ENCODE measurements at regions not wholly inside any gene's neighbourhood (a gene's known extent, or its start where the extent isn't known, plus 50 kb on each side); places are given as distances from the start of the nearest gene placed in this dataset.

DNA sequence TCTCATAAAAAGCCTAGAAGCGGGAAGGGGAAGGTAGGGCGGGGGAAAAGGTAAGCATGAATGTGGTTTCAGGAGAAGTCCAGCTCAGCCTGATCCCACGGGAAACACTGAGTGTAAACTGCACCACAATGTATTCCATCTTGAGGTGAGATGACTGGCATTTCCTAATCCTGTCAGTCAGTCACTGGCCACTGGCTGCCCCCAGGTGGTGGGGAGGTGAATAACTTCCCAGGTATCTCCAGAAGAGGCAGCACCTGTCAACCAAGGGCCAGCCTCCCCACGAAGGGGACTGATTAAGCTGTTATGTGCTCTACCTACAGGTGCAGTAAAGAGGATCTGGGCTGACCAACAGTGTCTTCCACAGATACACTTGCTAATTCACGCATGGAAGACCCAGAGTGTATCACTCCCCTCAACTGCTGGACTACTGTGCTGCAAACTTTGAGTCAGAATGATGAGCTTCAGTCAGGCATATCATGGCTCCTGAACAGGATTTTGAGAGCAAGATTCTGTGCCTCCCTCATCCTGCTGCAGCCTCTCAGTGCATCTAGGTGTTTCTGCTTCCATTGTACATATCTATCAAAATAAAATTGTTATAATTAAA lies 108.5 kb upstream of the CCL2 start:
- DNase-seq (ENCODE audit: low spot score), result peak; percentile 20

DNA sequence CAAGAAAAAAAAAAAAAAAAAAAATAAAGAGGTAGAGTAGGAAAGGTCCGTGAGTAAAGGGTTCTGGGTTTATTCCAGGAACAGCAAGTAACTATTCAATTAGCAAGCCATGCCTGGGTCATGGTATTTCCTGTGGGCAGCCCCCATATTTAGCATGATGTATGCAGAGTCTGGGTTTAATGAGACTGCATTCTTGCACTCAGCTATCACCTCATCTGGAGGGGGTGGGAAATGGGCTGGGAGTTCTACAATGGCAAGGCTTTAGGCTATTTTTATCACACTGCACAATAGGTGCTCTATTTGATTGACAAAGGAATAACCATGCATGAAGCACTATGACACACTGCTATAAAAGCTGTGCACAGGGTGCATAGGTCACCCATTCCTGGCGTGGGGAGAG lies 104.0 kb upstream of the CCL2 start:
- no peak for DNase-seq (ENCODE audit: low spot score)

DNA sequence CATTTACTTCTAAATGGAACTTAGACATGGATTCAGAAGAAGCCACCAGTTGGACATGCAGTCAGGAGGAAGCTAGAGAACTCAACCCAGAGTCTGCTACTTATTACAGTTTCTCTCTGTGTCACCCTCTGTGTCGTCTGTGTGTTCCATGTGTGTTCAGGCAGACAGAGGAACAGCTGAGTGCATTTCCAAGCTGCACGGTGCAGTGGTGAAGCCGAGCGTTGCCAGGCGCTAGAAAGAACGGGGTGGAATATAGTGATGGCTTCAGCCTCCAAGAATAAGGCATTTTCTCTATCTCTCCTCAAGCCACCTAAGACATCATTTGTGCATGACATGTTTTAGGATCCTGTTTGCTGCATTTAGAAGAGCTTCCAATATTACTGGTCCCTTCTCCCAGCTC lies 101.1 kb upstream of the CCL2 start:
- no peak for DNase-seq (ENCODE audit: low spot score)

GRCh38 chr17:34154961-34155730 lies 99.9 kb upstream of the CCL2 start:
- no peak for DNase-seq (ENCODE audit: low spot score)

DNA sequence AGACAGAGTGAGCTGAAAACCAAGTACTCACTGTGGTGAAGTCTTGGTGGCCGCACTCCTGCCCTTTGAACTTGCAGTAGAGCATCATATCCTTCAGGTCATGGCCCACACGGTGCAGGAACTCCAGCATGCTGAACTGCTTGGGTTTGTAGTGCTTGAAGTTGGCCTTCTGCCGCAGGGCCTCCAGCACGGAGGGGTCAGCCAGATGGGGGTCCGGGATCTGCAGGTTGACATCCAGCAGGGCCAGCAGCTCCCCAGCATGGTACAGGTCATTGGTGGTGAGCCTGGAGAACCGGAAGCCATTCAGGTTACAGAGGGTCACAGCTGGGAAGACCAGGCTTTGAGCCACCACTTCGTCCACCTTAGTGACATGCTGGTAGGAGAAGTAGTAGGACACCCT lies 99.1 kb upstream of the CCL2 start:
- no peak for DNase-seq (ENCODE audit: low spot score)

DNA sequence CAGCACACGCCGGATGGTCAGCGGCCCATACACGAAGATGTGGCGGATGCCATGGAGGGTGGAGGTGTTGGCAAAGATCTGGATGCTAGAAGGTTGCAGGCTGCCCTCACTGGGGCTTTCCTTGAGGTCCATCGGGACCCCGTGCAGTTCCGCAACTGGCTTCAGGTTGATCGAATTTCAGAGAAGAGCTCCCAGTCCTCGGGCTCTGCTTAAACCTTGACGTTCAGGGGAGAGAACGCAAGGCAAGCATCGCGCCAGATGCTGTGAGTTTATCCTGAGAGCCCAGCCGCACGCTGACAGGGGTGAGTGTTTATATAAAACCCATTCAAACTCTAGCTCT lies 98.7 kb upstream of the CCL2 start:
- no peak for DNase-seq (ENCODE audit: low spot score)

- no peak for DNase-seq (ENCODE audit: low spot score)
These were observed 98.1 kb upstream of the CCL2 start for GRCh38 chr17:34156741-34157589.

GRCh38 chr17:34161690-34162089 lies 93.4 kb upstream of the CCL2 start:
- no peak for DNase-seq (ENCODE audit: low spot score)

DNA sequence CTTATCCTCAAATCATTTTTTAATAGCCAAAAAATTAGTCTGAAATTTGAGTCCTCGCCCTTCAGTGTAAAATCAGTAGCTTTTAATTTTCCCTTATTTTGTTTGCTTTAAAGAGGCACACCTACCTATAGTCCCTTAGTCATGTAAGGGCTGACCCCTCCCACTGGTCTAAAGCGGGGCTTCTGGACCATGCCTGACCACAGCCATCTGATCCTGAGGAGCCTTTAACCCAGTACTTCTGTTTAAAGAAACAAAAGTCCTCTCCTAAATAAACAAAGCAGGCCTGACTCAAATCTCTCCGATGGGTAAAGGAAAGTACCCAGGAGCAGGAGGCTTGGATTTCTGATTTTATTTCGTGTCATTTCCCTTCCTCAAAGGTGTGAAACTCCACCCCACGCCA lies 92.0 kb upstream of the CCL2 start:
- DNase-seq (ENCODE audit: low spot score), result no peak

DNA sequence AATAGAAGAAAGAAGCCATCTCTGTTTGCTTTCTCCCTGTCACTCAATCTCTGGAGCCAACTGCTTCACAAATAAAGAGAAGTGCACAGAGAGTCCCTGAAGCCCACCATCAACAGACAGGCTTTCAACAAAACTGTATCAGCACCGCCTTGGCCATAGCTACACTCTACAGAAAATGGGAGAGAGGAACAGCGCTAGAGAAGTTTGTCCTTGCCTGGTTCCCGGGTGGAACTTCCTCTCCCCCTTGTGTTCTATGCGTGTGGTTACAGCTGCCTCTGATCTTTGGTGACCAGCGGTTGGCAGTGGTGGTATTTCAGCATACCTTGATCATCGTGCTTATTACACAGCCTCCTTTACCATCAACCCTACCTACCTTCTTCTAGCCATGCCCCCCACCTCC lies 91.4 kb upstream of the CCL2 start:
- DNase-seq (ENCODE audit: low spot score), result no peak

- no peak for DNase-seq (ENCODE audit: low spot score)
These were observed 90.2 kb upstream of the CCL2 start for GRCh38 chr17:34164837-34165236.

DNA sequence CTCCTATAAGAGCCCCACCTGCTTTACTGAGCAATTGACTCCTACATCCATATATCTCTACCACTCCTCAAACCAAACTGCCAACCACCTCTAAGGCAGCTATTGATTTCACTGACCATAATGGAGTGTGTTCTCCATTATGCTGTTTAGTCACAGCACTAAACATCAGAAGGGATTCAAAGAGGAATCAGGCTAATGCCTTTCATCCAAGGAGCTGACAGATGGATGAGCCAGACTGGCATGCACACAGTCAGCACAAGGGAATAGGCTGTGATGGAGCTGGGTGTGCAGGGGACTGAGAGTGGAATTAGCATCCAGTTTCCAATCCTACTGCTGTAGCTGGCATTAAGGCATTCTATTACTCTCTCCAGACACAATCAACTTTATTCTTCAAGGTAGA lies 88.7 kb upstream of the CCL2 start:
- no peak for DNase-seq (ENCODE audit: low spot score)

DNA sequence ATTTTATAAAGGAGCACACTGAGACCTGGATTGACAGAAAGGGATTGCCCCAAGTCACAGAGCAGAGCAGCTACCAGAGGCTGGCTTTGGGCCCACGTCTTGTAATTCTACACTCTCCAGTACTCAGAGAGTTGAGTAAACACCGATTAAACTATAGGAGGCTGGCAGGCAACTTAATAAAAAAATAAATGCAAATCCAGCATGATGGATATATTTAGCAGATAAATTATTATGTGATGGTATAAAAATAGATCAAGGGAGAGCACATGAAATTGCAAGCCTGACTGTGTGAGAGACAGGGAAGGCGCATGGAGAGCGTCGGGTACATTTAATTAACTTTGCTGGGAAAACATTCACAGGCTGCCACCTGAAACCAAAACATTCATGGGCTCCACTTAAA lies 87.7 kb upstream of the CCL2 start:
- no peak for DNase-seq (ENCODE audit: low spot score)

DNA sequence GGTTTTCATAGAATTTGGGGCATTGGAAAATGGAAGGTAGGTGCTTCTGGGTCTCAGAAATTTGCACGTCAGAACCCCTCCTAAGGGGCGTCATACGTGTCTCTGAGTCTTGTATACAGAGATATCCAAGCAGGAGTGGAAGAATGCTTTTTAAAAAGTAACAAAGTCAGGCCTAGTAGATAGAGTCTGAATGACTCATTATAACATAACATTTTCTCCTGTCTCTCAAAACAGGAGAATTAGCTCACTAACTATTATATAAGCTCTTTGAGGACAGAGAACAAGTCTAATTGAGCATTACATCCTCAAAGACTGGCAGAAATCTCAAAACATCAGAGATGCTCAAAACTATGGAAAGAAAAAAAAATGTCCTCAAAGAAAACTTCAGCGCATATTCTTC lies 86.1 kb upstream of the CCL2 start:
- no peak for DNase-seq (ENCODE audit: low spot score)

DNA sequence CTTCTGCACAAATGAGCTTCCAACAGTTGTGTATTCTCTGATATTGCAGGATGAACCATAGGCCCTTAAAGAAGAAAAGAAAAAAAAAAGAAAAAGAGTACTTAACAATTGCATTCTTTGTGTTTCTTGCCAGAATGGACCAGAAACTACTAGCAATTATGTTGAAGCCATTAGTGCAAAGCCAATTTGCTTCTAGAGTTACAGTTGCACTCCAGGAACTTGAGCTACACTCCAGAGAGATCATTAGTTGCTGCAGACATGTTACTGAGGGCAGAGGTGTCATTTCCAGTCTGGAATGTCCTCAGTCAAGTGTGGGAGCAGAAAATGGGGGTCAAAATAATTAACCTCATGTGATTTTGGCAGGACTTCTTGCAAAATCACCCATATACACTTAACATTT lies 85.6 kb upstream of the CCL2 start:
- no peak for DNase-seq (ENCODE audit: low spot score)

- peak; percentile 32 for DNase-seq (ENCODE audit: low spot score)
These were observed 83.8 kb upstream of the CCL2 start for GRCh38 chr17:34171245-34171818.

- DNase-seq (ENCODE audit: low spot score), result no peak
These were observed 82.6 kb upstream of the CCL2 start for GRCh38 chr17:34172390-34172918.

- DNase-seq (ENCODE audit: low spot score), result no peak
These were observed 81.8 kb upstream of the CCL2 start for GRCh38 chr17:34173241-34173640.

DNA sequence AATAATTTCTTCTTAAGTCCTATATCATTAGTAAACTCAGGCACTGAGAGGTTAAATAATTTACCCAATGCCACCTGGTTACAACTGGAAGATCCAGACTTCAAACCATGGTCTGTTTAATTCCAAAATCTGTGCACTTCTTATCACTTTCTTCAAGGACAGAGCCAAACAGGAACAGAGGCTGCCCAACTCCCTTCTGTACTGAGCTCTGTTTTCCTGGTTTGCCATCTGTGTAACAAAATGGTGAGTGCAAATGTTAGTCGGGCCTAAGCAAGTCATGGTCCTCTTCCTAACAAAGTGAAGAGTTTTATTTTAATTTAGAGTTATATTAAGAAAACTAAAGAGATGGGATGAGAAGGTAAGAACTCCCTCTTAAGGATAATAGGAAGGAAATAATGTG lies 80.6 kb upstream of the CCL2 start:
- no peak for DNase-seq (ENCODE audit: low spot score)

GRCh38 chr17:34176440-34176839 lies 78.6 kb upstream of the CCL2 start:
- DNase-seq (ENCODE audit: low spot score), result no peak

- no peak for DNase-seq (ENCODE audit: low spot score)
These were observed 77.4 kb upstream of the CCL2 start for GRCh38 chr17:34177642-34178041.

DNA sequence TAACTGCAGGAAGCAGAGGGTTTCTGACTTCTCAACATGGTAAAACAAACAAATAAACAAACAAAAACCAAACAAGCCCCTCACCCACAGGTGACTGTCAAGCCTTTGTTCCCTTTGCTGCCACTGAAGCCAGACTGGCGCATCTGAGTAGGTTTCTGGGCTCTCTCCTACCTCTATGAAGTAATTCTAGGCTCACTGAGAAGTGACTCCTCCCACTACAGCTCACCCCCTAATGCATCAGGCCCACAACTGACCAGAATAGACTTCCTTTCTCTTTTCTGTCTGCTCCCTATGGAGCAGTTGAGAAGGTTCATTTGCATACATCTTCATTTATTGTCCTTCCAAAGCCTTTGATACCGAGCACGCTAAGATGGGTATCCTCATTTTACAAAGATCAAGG lies 77.0 kb upstream of the CCL2 start:
- DNase-seq (ENCODE audit: low spot score), result no peak
